Uterus (tissue), 3 donors: ENCODE measurements at regions not wholly inside any gene's neighbourhood (a gene's known extent, or its start where the extent isn't known, plus 50 kb on each side); places are given as distances from the start of the nearest gene placed in this dataset.

Experiments
- DNase-seq, 2 donors: peaks; one replicate each; pipeline ENCODE4 v3.0.0-alpha.2; 2019 to 2020
- H3K27ac ChIP-seq, 2 donors: fragments of 200-600 bp; sonication (generic); 1 replicate in 1 of 2; 2 replicates in 1 of 2; pipeline ENCODE4 v1.5.1; 2016 to 2018
- H3K27me3 ChIP-seq, 2 donors: fragments of 200-600 bp; sonication (generic); one replicate each; pipeline ENCODE4 v1.5.1; 2018 to 2019; ENCODE audit warnings: control low read depth in 1 of 2
- H3K36me3 ChIP-seq, 2 donors: fragments of 200-600 bp; sonication (generic); one replicate each; pipeline ENCODE4 v1.5.1; 2019; ENCODE audit warnings: control low read depth in 1 of 2
- H3K4me1 ChIP-seq, 2 donors: fragments of 200-600 bp; sonication (generic); one replicate each; pipeline ENCODE4 v1.5.1; 2018 to 2019; ENCODE audit warnings: control low read depth in 1 of 2
- H3K4me3 ChIP-seq, 2 donors: fragments of 200-600 bp; sonication (generic); 1 replicate in 1 of 2; 2 replicates in 1 of 2; pipeline ENCODE4 v1.5.1; 2018 to 2019; ENCODE audit warnings: mild to moderate bottlenecking in 1 of 2
- H3K9me3 ChIP-seq, 2 donors: fragments of 200-600 bp; sonication (generic); one replicate each; pipeline ENCODE4 v1.5.1; 2019; ENCODE audit warnings: control low read depth in 1 of 2
- CTCF ChIP-seq, 4 experiments: fragments of 200-600 bp in 2 of 4; fragments of 450-650 bp in 2 of 4; sonication (generic) in 2 of 4; IDR thresholded peaks; one replicate each; pipeline ENCODE4 v1.5.1; 2016 to 2019; ENCODE audit warnings: antibody characterized with exemption in 4 of 4, mild to moderate bottlenecking in 2 of 4, moderate library complexity in 1 of 4
- POLR2A ChIP-seq, 2 donors: fragments of 450-650 bp; IDR thresholded peaks; one replicate each; pipeline ENCODE4 v1.6.1; 2016; ENCODE audit warnings: antibody characterized with exemption in 2 of 2, mild to moderate bottlenecking in 1 of 2, moderate library complexity in 1 of 2
- intact Hi-C: fragments of 100-400 bp; cut with DNase I; formaldehyde crosslinking; loops from one replicate; pipeline ENCODE4 v1.15.1; 2023; ENCODE audit warnings: low total_unique reads
- donor health status: DM: yes; HTN: yes; CAD: no.

- intact Hi-C loops: no loop called here
- H3K27ac ChIP-seq: no peak overlapping the region
- no peak for DNase-seq
- no peaks in the 10 kb centered on the region for H3K36me3 ChIP-seq
- H3K27me3 ChIP-seq: no peaks in the 10 kb centered on the region
- no peak overlapping the region for H3K4me3 ChIP-seq
- no peaks in the 10 kb centered on the region for H3K9me3 ChIP-seq
- TF ChIP-seq CTCF (IDR thresholded peaks at IDR 0.05): no peak
- TF ChIP-seq POLR2A (IDR thresholded peaks at IDR 0.05): no peak
- H3K4me1 ChIP-seq: no peaks in the 10 kb centered on the region
Observed at GRCh38 chr5:113950186-113950585, 411.7 kb upstream of the KCNN2 start.

- H3K27ac ChIP-seq: no peak overlapping the region
- peaks cover 0 to 8% of the 10 kb centered on the region in 2 donors for H3K9me3 ChIP-seq
- H3K27me3 ChIP-seq: no peaks in the 10 kb centered on the region
- H3K4me1 ChIP-seq: no peaks in the 10 kb centered on the region
- no peak overlapping the region for H3K4me3 ChIP-seq
- no peaks in the 10 kb centered on the region for H3K36me3 ChIP-seq
- no peak for DNase-seq
- intact Hi-C loops: no loop called here
- TF ChIP-seq POLR2A (IDR thresholded peaks at IDR 0.05): no peak
- TF ChIP-seq CTCF (IDR thresholded peaks at IDR 0.05): no peak
Observed at GRCh38 chr5:113965225-113965624, 396.6 kb upstream of the KCNN2 start.

- intact Hi-C loops: no loop called here
- Histone ChIP-seq H3K36me3 (no peaks in the 10 kb centered on the region), H3K27ac (no peak overlapping the region), H3K9me3 (no peaks in the 10 kb centered on the region), H3K4me1 (no peaks in the 10 kb centered on the region), H3K27me3 (no peaks in the 10 kb centered on the region), H3K4me3 (no peak overlapping the region)
- TF ChIP-seq POLR2A (IDR thresholded peaks at IDR 0.05): no peak
- TF ChIP-seq CTCF (IDR thresholded peaks at IDR 0.05): no peak
- no peak for DNase-seq
Observed at GRCh38 chr5:113969901-113970300, 392.0 kb upstream of the KCNN2 start.

GRCh38 chr5:113971454-113971853, 390.4 kb upstream of the KCNN2 start:
- H3K27me3 ChIP-seq: no peaks in the 10 kb centered on the region
- no peaks in the 10 kb centered on the region for H3K9me3 ChIP-seq
- H3K27ac ChIP-seq: no peak overlapping the region
- no peaks in the 10 kb centered on the region for H3K36me3 ChIP-seq
- DNase-seq: no peak
- no peak overlapping the region for H3K4me3 ChIP-seq
- no peaks in the 10 kb centered on the region for H3K4me1 ChIP-seq
- intact Hi-C loops: no loop called here
- no peak for TF ChIP-seq POLR2A (IDR thresholded peaks at IDR 0.05)
- no peak for TF ChIP-seq CTCF (IDR thresholded peaks at IDR 0.05)

- DNase-seq: no peak
- Histone ChIP-seq H3K27me3 (no peaks in the 10 kb centered on the region), H3K9me3 (no peaks in the 10 kb centered on the region), H3K36me3 (no peaks in the 10 kb centered on the region), H3K27ac (no peak overlapping the region), H3K4me3 (no peak overlapping the region), H3K4me1 (no peaks in the 10 kb centered on the region)
- TF ChIP-seq POLR2A (IDR thresholded peaks at IDR 0.05) (no peak), CTCF (IDR thresholded peaks at IDR 0.05) (no peak)
- intact Hi-C loops: no loop called here
Observed at GRCh38 chr5:113974976-113975375, 386.9 kb upstream of the KCNN2 start.
